HG03439 (cell line): ENCODE measurements at regions not wholly inside any gene's neighbourhood (a gene's known extent, or its start where the extent isn't known, plus 50 kb on each side); places are given as distances from the start of the nearest gene placed in this dataset.
A peak's percentile ranks its signal among the peaks of the same experiment; 100 is the strongest.
"Not testable (repeated sequence)": the region's sequence is repeated elsewhere in the genome, so short reads cannot be mapped to it uniquely, and the experiment has no call there.

ENCODE experiments used
- ATAC-seq: cut with Tn5 transposase; IDR thresholded peaks from one replicate; pipeline ENCODE4 v1.9.1; 2021; ENCODE audit warnings: mild to moderate bottlenecking, moderate library complexity; ENCODE audit not compliant: unreplicated experiment

DNA sequence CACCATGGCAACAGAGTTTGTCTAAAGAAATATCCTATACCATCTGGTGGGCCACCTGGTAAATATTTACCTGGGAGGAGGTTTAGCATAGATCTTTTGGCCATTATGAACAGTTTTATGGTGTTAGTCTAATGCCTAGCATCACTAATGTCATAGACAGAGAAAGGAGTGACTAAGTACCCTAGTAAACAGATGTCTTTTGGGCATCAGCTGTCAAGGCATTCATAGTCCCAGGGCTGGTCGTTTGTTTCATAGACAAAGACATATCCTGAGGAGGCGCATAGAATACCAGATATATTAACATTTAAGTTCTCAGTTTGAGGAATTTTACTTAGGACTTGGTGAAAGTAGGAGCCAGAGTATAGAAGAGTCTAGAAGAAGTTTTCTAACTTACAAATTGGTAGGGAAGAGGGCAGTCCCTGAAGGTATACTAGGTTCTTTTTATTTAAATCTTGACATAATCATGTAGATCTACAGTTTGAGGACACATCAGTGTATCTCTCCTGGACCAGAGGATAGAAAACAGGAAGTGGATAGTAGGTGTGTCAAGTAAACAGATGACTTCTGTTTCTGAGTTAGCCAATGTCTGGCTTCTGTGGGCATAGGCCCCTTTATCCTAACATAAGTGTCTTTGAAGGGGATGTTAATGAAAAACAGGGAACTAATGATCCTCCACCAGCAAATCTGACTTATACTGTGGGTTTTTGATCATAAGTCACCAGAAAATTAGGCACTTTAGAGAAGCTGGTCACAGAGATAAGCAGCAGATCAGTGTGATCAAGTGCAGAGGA, 105.0 kb upstream of the PRSS3 start:
- ATAC-seq, result no peak

DNA sequence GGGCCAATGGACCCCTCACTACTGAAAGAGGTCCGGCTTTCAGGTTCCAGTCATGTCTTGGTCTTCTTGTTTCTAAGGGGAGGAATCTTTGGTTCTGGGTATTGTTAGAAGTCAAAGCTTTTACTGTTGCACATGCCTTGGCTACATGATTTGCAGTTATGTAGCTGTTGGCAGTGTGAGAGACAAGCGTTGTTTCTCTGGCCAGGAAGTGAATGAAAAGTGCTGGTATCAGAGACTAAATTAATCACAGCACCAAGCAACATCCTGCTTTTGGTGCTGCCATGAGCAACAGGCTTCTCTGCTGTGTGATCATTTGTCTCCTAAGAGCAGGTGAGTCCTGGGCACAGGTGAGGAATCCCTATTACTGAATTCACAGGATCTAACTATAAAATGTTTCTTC, 100.1 kb upstream of the PRSS3 start:
- ATAC-seq, result no peak

- ATAC-seq, result no peak
Observed at GRCh38 chr9:33695856-33696255, 99.5 kb upstream of the PRSS3 start.

DNA sequence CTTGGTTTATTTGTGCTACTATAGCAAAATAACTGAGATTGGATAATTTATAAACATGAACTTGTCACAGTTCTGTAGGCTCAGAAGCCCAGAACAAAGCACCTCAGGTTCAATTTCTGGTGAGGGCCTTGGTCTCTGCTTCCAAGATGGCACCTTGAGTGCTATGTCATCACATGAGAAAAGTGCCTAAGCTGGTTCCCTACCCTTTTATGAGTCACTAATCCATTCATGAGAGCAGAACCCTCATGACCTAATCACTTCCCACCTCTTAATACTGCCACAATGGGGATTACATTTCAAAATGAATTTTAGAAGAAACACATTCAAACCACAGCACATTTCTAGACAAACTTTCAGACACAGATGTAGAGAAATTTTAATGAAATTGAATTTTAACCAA, 98.2 kb upstream of the PRSS3 start:
- no peak for ATAC-seq

DNA sequence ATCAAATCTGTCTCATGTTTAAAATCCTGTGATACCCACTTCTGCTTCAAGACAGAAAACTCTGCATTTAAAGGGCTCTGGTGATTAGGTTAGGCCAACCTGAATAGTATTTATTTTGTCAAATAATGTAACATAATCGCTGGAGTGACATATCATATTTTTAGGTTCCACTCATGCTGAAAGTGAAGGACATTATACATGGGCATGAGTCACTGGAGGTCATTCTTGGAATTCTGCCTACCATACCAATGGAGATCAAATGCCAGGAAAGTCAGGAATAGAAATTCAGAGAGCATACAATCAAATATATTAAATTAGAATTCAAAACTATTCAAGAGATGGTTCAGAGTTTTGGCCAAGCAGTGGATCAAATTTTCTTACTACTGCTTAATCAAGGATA, 97.1 kb upstream of the PRSS3 start:
- no peak for ATAC-seq

- not testable (repeated sequence) for ATAC-seq
Observed at GRCh38 chr9:33700940-33701339, 94.4 kb upstream of the PRSS3 start.

DNA sequence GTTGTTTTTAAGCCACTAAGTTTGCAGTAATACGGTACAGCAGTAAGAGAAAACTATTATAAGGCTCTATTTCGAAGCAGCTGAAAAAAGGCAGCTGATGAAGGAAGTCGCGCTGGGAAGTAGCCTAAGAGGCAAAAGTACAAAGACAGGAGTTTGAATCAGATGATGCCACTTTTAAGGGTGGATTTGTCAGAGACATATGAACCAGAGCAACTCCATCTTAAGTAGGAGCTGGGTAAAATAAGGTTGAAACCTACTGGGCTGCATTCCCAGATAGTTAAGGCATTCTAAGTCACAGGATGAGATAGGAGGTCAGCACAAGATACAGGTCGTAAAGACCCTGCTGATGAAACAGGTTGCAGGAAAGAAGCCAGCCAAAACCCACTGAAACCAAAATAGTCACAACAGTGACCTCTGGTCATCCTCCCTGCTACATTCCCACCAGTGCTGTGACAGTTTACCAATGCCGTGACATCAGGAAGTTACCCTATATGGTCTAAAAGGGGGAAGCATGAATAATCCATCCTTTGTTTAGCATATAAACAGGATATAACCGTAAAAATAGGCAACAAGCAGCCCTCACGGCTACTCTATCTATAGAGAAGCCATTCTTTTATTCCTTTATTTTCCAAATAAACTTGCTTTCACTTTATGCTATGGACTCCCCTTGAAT, 91.8 kb upstream of the PRSS3 start:
- ATAC-seq, result no peak

GRCh38 chr9:33705440-33705839, 89.9 kb upstream of the PRSS3 start:
- not testable (repeated sequence) for ATAC-seq

DNA sequence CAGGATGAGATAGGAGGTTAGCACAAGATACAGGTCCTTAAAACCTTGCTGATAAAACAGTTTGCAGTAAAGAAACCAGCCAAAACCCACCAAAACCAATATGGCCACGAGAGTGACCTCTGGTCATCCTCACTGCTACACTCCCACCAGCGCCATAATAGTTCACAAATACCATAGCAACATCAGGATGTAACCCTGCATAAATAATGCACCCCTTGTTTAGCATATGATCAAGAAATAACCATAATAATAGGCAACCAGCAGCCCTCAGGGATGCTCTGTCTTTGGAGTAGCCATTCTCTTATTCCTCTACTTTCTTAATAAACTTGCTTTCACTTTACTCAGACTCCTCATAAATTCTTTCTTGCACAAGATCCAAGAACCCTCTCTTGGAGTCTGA, 86.9 kb upstream of the PRSS3 start:
- ATAC-seq, result no peak

DNA sequence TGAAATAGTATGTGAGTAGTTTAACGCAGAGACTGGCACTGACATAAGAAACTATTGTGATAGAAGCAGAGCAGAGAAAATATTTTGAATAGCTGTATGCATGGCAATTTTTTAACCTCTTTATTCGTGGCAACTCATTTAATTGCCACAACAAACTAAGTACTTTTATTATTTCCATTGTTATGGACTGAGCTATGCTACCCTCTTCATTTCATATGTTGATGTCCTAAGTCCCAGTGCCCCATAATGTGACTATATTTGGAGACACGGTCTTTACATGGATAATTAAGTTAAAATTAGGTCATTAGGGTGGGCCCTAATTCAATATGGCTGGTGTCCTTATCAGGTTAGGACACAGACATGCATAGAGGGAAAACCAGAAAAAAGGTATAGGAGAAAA, 86.1 kb upstream of the PRSS3 start:
- no peak for ATAC-seq

DNA sequence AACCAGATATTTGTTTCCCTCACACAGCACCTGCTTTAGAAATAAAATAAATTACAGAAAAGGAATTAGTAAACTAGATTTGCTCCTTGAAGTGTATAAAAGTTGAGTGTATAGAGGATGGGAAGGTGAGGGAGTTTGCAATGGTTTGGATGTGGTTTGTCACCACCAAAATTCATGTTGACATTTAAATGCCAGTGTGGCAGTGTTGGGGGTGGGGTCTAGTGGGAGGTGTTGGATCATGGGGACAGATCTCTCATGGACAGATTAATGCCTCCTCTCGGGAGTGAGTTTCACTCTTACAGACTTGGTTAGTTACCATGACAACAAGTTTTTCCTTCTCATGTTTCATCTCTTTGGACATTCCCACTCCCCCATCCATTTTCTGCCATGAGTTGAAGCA, 83.9 kb upstream of the PRSS3 start:
- ATAC-seq, result not testable (repeated sequence)

DNA sequence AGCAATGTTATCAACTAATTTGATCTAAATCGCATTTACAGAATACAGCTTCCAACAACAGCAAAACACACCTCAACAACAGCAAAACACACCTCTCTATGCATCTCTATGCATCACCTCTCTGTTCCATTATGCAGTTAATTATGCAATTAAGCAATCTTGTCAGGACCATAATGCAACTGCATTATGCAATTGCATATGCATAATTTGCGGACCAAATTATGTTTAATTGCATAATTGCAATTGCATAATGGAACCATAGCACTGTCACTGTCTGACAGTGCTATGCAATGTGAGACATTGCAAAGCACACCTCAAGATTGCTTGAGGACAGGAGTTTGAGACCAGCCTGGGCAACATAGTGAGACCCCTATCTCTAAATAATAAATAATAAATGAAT, 80.4 kb upstream of the PRSS3 start:
- no peak for ATAC-seq

GRCh38 chr9:33718987-33719386, 76.4 kb upstream of the PRSS3 start:
- no peak for ATAC-seq

DNA sequence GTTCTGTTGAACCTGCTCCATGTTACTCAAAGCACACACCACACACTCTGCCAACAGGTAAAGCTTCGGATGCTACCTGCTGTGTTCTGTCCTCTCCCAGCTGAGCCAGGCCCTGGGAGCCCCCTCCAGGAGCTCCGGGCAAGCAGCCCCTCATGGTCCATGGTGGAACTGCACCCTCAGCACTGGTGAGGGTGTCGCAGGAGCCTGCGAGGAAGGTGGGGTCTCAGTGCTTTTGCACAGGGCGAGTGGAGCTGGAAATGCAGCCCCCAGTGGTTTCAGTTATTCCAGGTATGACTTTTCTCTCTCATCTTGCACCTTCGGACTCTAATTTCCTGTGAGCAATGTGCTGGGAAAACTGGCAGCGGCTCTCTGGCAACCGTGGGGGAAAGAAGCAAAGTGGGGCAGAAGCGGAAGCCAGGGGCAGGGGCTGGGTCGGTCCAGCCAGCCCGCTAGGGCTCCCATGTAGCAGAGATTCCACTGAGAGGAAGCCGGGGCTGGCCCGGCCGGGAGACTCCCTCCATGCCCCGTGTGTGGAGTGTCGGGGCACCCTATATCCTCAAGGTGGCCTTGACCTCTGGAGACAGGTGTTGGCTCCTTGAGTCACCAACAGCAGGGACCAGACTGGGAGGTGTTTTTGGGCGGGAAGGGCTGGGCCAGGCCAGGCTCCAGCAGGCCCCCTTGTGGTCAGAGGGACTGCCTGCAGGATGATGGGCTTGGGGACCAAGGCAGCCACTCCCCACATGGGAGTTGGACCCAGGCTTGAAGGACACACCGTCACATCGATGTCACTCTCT, 75.6 kb upstream of the PRSS3 start:
- peak; percentile 55 for ATAC-seq

GRCh38 chr9:33721674-33722358, 73.5 kb upstream of the PRSS3 start:
- peak; percentile 69 for ATAC-seq

- ATAC-seq, result no peak
Observed at GRCh38 chr9:33722359-33722675, 73.0 kb upstream of the PRSS3 start.

DNA sequence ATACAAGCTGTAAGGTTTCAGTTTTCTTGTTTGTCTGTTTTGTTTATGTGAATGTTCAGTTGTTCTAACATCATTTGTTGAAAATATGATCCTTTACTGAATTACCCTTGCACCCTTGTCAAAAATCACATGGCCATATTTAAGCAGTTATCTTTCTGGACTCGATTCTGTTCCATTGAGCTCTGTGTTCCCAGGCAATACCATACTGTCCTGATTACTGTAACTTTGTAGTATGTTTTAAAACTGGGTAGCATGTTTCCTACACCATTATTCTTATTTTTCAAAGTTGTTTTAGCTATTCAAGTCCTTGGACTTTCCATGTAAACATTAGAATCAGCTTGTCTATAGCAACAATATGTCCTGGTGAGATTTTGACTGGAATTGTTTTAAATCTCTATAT, 66.7 kb upstream of the PRSS3 start:
- ATAC-seq, result no peak

GRCh38 chr9:33731142-33731541, 64.2 kb upstream of the PRSS3 start:
- ATAC-seq, result no peak

GRCh38 chr9:33731625-33732024, 63.7 kb upstream of the PRSS3 start:
- no peak for ATAC-seq

- ATAC-seq, result not testable (repeated sequence)
Observed at GRCh38 chr9:33734247-33734940, 61.0 kb upstream of the PRSS3 start.
